ENCODE measurements at regions not wholly inside any gene's neighbourhood (a gene's known extent, or its start where the extent isn't known, plus 50 kb on each side); places are given as distances from the start of the nearest gene placed in this dataset.
"Not testable (repeated sequence)": the region's sequence is repeated elsewhere in the genome, so short reads cannot be mapped to it uniquely, and the experiment has no call there.

- H3K36me3 ChIP-seq (ENCODE audit: control insufficient read depth, insufficient read depth, low read length), result no peaks in the 10 kb centered on the region
- H3K4me1 ChIP-seq (ENCODE audit: control insufficient read depth, insufficient read depth, low read length), result no peaks in the 10 kb centered on the region
- H3K4me3 ChIP-seq (ENCODE audit: low read length), result no peak overlapping the region
- no peak overlapping the region for H3K9ac ChIP-seq (ENCODE audit: low read length)
- no peaks in the 10 kb centered on the region for H3K27me3 ChIP-seq (ENCODE audit: control insufficient read depth, insufficient read depth, low read length)
- H3K27ac ChIP-seq (ENCODE audit: low read depth, low read length), result no peak overlapping the region
Observed at GRCh38 chr2:235105821-235106359, 154.1 kb downstream of the SH3BP4 start.

GRCh38 chr2:235106874-235107639 is 155.2 kb downstream of the SH3BP4 start:
- Histone ChIP-seq H3K9ac (ENCODE audit: low read length) (no peak overlapping the region), H3K4me3 (ENCODE audit: low read length) (no peak overlapping the region), H3K27me3 (ENCODE audit: control insufficient read depth, insufficient read depth, low read length) (no peaks in the 10 kb centered on the region), H3K4me1 (ENCODE audit: control insufficient read depth, insufficient read depth, low read length) (no peaks in the 10 kb centered on the region), H3K27ac (ENCODE audit: low read depth, low read length) (no peak overlapping the region), H3K36me3 (ENCODE audit: control insufficient read depth, insufficient read depth, low read length) (no peaks in the 10 kb centered on the region)

- H3K4me3 ChIP-seq (ENCODE audit: low read length), result no peak overlapping the region
- H3K27me3 ChIP-seq (ENCODE audit: control insufficient read depth, insufficient read depth, low read length), result no peaks in the 10 kb centered on the region
- H3K9ac ChIP-seq (ENCODE audit: low read length), result no peak overlapping the region
- no peaks in the 10 kb centered on the region for H3K36me3 ChIP-seq (ENCODE audit: control insufficient read depth, insufficient read depth, low read length)
- H3K4me1 ChIP-seq (ENCODE audit: control insufficient read depth, insufficient read depth, low read length), result no peaks in the 10 kb centered on the region
- no peak overlapping the region for H3K27ac ChIP-seq (ENCODE audit: low read depth, low read length)
Observed at GRCh38 chr2:235107640-235107951, 155.8 kb downstream of the SH3BP4 start.

- not testable (repeated sequence) for H3K36me3 ChIP-seq (ENCODE audit: control insufficient read depth, insufficient read depth, low read length); H3K27me3 ChIP-seq (ENCODE audit: control insufficient read depth, insufficient read depth, low read length); H3K4me1 ChIP-seq (ENCODE audit: control insufficient read depth, insufficient read depth, low read length); H3K4me3 ChIP-seq (ENCODE audit: low read length); H3K9ac ChIP-seq (ENCODE audit: low read length); H3K27ac ChIP-seq (ENCODE audit: low read depth, low read length)
Observed at GRCh38 chr2:235109561-235109960, 157.7 kb downstream of the SH3BP4 start.

- no peaks in the 10 kb centered on the region for H3K27me3 ChIP-seq (ENCODE audit: control insufficient read depth, insufficient read depth, low read length)
- no peak overlapping the region for H3K4me3 ChIP-seq (ENCODE audit: low read length)
- H3K4me1 ChIP-seq (ENCODE audit: control insufficient read depth, insufficient read depth, low read length), result no peaks in the 10 kb centered on the region
- no peaks in the 10 kb centered on the region for H3K36me3 ChIP-seq (ENCODE audit: control insufficient read depth, insufficient read depth, low read length)
- no peak overlapping the region for H3K9ac ChIP-seq (ENCODE audit: low read length)
- no peak overlapping the region for H3K27ac ChIP-seq (ENCODE audit: low read depth, low read length)
Observed at GRCh38 chr2:235112365-235112764, 160.5 kb downstream of the SH3BP4 start.

GRCh38 chr2:235113854-235114253 is 162.0 kb downstream of the SH3BP4 start:
- Histone ChIP-seq H3K4me3 (ENCODE audit: low read length) (no peak overlapping the region), H3K27me3 (ENCODE audit: control insufficient read depth, insufficient read depth, low read length) (no peaks in the 10 kb centered on the region), H3K4me1 (ENCODE audit: control insufficient read depth, insufficient read depth, low read length) (no peaks in the 10 kb centered on the region), H3K36me3 (ENCODE audit: control insufficient read depth, insufficient read depth, low read length) (no peaks in the 10 kb centered on the region), H3K27ac (ENCODE audit: low read depth, low read length) (no peak overlapping the region), H3K9ac (ENCODE audit: low read length) (no peak overlapping the region)

GRCh38 chr2:235114286-235114685 is 162.5 kb downstream of the SH3BP4 start:
- Histone ChIP-seq H3K4me3 (ENCODE audit: low read length) (no peak overlapping the region), H3K27ac (ENCODE audit: low read depth, low read length) (no peak overlapping the region), H3K27me3 (ENCODE audit: control insufficient read depth, insufficient read depth, low read length) (no peaks in the 10 kb centered on the region), H3K4me1 (ENCODE audit: control insufficient read depth, insufficient read depth, low read length) (no peaks in the 10 kb centered on the region), H3K9ac (ENCODE audit: low read length) (no peak overlapping the region), H3K36me3 (ENCODE audit: control insufficient read depth, insufficient read depth, low read length) (no peaks in the 10 kb centered on the region)

- Histone ChIP-seq H3K27ac (ENCODE audit: low read depth, low read length) (no peak overlapping the region), H3K4me3 (ENCODE audit: low read length) (no peak overlapping the region), H3K9ac (ENCODE audit: low read length) (no peak overlapping the region), H3K27me3 (ENCODE audit: control insufficient read depth, insufficient read depth, low read length) (no peaks in the 10 kb centered on the region), H3K4me1 (ENCODE audit: control insufficient read depth, insufficient read depth, low read length) (no peaks in the 10 kb centered on the region), H3K36me3 (ENCODE audit: control insufficient read depth, insufficient read depth, low read length) (no peaks in the 10 kb centered on the region)
Observed at GRCh38 chr2:235115521-235115920, 163.7 kb downstream of the SH3BP4 start.

- Histone ChIP-seq H3K4me1 (ENCODE audit: control insufficient read depth, insufficient read depth, low read length) (no peaks in the 10 kb centered on the region), H3K9ac (ENCODE audit: low read length) (no peak overlapping the region), H3K36me3 (ENCODE audit: control insufficient read depth, insufficient read depth, low read length) (no peaks in the 10 kb centered on the region), H3K27ac (ENCODE audit: low read depth, low read length) (no peak overlapping the region), H3K4me3 (ENCODE audit: low read length) (no peak overlapping the region), H3K27me3 (ENCODE audit: control insufficient read depth, insufficient read depth, low read length) (no peaks in the 10 kb centered on the region)
Observed at GRCh38 chr2:235116885-235117492, 165.2 kb downstream of the SH3BP4 start.

- H3K9ac ChIP-seq (ENCODE audit: low read length), result no peak overlapping the region
- no peak overlapping the region for H3K4me3 ChIP-seq (ENCODE audit: low read length)
- H3K27ac ChIP-seq (ENCODE audit: low read depth, low read length), result no peak overlapping the region
- H3K36me3 ChIP-seq (ENCODE audit: control insufficient read depth, insufficient read depth, low read length), result no peaks in the 10 kb centered on the region
- no peaks in the 10 kb centered on the region for H3K4me1 ChIP-seq (ENCODE audit: control insufficient read depth, insufficient read depth, low read length)
- H3K27me3 ChIP-seq (ENCODE audit: control insufficient read depth, insufficient read depth, low read length), result no peaks in the 10 kb centered on the region
Observed at GRCh38 chr2:235126768-235127167, 175.0 kb downstream of the SH3BP4 start.

- Histone ChIP-seq H3K4me3 (ENCODE audit: low read length) (no peak overlapping the region), H3K36me3 (ENCODE audit: control insufficient read depth, insufficient read depth, low read length) (no peaks in the 10 kb centered on the region), H3K27me3 (ENCODE audit: control insufficient read depth, insufficient read depth, low read length) (no peaks in the 10 kb centered on the region), H3K9ac (ENCODE audit: low read length) (no peak overlapping the region), H3K4me1 (ENCODE audit: control insufficient read depth, insufficient read depth, low read length) (no peaks in the 10 kb centered on the region), H3K27ac (ENCODE audit: low read depth, low read length) (no peak overlapping the region)
Observed at GRCh38 chr2:235127931-235128330, 176.1 kb downstream of the SH3BP4 start.

- Histone ChIP-seq H3K27ac (ENCODE audit: low read depth, low read length) (no peak overlapping the region), H3K36me3 (ENCODE audit: control insufficient read depth, insufficient read depth, low read length) (no peaks in the 10 kb centered on the region), H3K9ac (ENCODE audit: low read length) (no peak overlapping the region), H3K27me3 (ENCODE audit: control insufficient read depth, insufficient read depth, low read length) (no peaks in the 10 kb centered on the region), H3K4me3 (ENCODE audit: low read length) (no peak overlapping the region), H3K4me1 (ENCODE audit: control insufficient read depth, insufficient read depth, low read length) (no peaks in the 10 kb centered on the region)
Observed at GRCh38 chr2:235129850-235130249, 178.0 kb downstream of the SH3BP4 start.
